Activated CD8-positive, alpha-beta memory T cell treated with anti-CD3 and anti-CD28 coated beads, Interleukin-2, amount 10 ng/mL, durations not matched to agents 7 days and 5 days (primary cell): ENCODE measurements at regions not wholly inside any gene's neighbourhood (a gene's known extent, or its start where the extent isn't known, plus 50 kb on each side); places are given as distances from the start of the nearest gene placed in this dataset.
"Not testable (repeated sequence)": the region's sequence is repeated elsewhere in the genome, so short reads cannot be mapped to it uniquely, and the experiment has no call there.

Experiments used
- ATAC-seq: fragments of 150-1000 bp; cut with Tn5 transposase; one replicate; pipeline ENCODE4 v1.10.0; 2021; ENCODE audit warnings: moderate library complexity
- CTCF ChIA-PET: fragments of 350-600 bp; sonication (Branson Sonifier 250); formaldehyde crosslinking; loops from one replicate; lab custom pipeline; 2021; ENCODE audit warnings: antibody characterized with exemption; lab: Charles Lee
- DNase-seq: peaks from one replicate; pipeline ENCODE4 v3.0.0-alpha.2; 2020
- H3K27ac Mint-ChIP-seq: one replicate; pipeline ENCODE4 v1.8.0; 2021; ENCODE audit warnings: mild to moderate bottlenecking, mixed read lengths
- H3K27me3 Mint-ChIP-seq: one replicate; pipeline ENCODE4 v1.8.0; 2021; ENCODE audit warnings: mixed read lengths
- H3K36me3 Mint-ChIP-seq: one replicate; pipeline ENCODE4 v1.8.0; 2021; ENCODE audit warnings: mild to moderate bottlenecking, mixed read lengths
- H3K4me1 Mint-ChIP-seq: one replicate; pipeline ENCODE4 v1.8.0; 2021; ENCODE audit warnings: mixed read lengths
- H3K4me3 Mint-ChIP-seq: one replicate; pipeline ENCODE4 v1.8.0; 2021; ENCODE audit warnings: mild to moderate bottlenecking, moderate library complexity, mixed read lengths
- H3K9me3 Mint-ChIP-seq: one replicate; pipeline ENCODE4 v1.8.0; 2022; ENCODE audit warnings: low read depth, mixed read lengths

DNA sequence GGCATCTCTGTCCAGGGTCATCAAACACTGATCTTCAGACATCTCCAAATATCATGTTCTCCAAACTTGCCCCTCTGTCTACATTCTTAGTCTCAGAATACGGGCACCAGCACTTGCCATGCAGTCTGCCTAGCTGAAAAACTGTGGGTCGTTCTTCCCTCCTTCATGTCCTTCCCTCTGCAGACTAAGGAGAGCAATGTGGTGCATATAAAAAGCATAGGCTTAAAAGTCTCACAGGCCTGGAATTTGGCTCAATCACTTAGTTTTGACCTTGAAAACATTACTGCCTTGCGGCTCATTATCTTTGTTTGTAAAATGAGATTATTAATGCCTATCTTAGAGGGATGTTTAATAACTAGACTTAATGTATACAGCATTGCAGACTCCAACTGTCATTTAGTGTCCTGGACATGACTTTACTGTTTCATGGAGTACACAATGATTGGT is 362.8 kb downstream of the NPR3 start:
- Mint-ChIP-seq H3K27me3 (no peaks in the 10 kb centered on the region), H3K27ac (no peak overlapping the region), H3K9me3 (peaks cover 4% of the 10 kb centered on the region), H3K4me3 (no peak overlapping the region), H3K4me1 (no peaks in the 10 kb centered on the region), H3K36me3 (no peaks in the 10 kb centered on the region)
- DNase-seq (no peak), ATAC-seq (no peak)
- CTCF ChIA-PET = no interaction called here

DNA sequence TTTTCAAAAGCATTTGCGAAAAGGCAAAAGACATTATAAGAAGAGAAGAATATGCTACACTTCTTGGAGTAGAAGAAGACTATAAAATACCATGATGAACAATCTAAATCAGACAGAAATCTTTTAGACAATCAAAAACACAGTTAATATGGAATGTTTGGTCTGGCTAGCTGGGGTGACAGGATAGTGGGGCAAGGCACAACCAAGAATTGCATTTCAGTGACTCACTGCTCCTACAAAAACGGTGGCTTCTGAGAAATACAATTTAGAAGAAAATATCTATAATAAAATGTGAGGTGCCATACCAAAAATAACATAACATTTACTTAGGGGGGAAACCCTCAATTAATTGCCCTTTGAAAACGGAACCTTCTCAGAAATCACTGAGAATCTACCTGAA is 363.4 kb downstream of the NPR3 start:
- ATAC-seq = no peak
- CTCF ChIA-PET = no interaction called here
- H3K4me1 Mint-ChIP-seq = no peaks in the 10 kb centered on the region
- H3K27ac Mint-ChIP-seq = no peak overlapping the region
- H3K27me3 Mint-ChIP-seq = no peaks in the 10 kb centered on the region
- H3K36me3 Mint-ChIP-seq = no peaks in the 10 kb centered on the region
- H3K9me3 Mint-ChIP-seq = peaks cover 4% of the 10 kb centered on the region
- H3K4me3 Mint-ChIP-seq = no peak overlapping the region
- no peak for DNase-seq

DNA sequence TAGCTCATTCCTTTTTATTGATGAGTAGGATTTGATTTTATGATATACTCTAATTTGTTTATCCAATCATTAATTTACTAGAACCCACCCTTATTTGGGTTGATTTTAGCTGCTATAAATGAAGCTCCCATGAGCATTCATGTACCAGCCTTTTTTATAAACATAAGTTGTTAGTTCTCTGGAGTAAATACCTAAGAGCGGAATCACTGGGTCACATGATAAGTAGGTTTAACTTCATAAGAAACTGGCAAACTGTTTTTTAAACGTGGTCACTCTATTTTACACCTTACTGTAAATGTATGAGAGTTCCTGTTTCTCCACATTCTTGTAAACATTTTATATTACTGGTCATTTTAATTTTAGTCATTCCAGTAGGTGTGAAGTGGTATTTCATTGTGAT is 364.6 kb downstream of the NPR3 start:
- ATAC-seq = no peak
- H3K36me3 Mint-ChIP-seq = no peaks in the 10 kb centered on the region
- no peak overlapping the region for H3K27ac Mint-ChIP-seq
- CTCF ChIA-PET = no interaction called here
- H3K27me3 Mint-ChIP-seq = no peaks in the 10 kb centered on the region
- H3K4me3 Mint-ChIP-seq = no peak overlapping the region
- H3K9me3 Mint-ChIP-seq = peaks cover 4% of the 10 kb centered on the region
- no peak for DNase-seq
- no peaks in the 10 kb centered on the region for H3K4me1 Mint-ChIP-seq

DNA sequence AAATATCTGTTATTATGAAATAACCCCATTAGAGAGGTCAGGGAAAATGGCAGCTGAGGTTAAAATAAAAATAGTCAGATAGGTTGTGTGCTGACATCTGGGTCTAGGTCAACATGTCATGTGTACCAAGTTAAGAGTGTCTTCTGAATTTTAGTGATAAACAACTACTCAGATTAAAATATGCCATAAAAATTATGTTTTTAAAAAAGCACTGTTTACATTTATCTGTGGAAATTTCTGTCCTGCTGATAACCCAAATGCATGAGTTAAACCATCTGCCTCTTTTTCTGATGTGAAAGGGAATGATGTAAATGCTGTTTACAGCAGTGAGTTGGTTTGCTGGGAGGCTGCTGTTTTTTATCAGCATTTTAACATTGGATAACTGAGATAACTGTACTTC is 361.2 kb upstream of the TARS1 start:
- DNase-seq = no peak
- CTCF ChIA-PET = no interaction called here
- ATAC-seq = no peak
- H3K27me3 Mint-ChIP-seq = no peaks in the 10 kb centered on the region
- H3K36me3 Mint-ChIP-seq = no peaks in the 10 kb centered on the region
- no peaks in the 10 kb centered on the region for H3K4me1 Mint-ChIP-seq
- peaks cover 4% of the 10 kb centered on the region for H3K9me3 Mint-ChIP-seq
- H3K4me3 Mint-ChIP-seq = no peak overlapping the region
- no peak overlapping the region for H3K27ac Mint-ChIP-seq

DNA sequence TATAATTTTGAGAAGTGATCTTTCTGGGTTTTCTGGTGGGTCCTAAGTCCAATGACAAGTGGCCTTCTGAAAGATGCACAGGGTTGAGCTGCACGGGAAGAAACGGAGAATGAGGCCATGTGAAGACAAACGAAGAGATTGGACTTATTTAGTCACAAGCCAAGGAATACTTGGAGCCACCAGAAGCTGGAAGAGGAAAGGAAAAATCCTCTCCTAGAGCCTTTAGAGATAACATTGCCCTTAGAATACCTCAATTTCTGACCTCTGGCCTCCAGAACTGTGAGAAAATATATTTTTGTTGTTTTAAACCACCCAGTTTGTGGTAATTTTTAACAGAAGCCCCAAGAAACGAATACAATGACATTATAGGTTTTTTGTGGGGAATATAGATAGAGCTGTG is 360.5 kb upstream of the TARS1 start:
- no peaks in the 10 kb centered on the region for H3K36me3 Mint-ChIP-seq
- H3K27ac Mint-ChIP-seq = no peak overlapping the region
- H3K4me3 Mint-ChIP-seq = no peak overlapping the region
- no peaks in the 10 kb centered on the region for H3K4me1 Mint-ChIP-seq
- DNase-seq (no peak), ATAC-seq (no peak)
- H3K9me3 Mint-ChIP-seq = peaks cover 4% of the 10 kb centered on the region
- no peaks in the 10 kb centered on the region for H3K27me3 Mint-ChIP-seq
- CTCF ChIA-PET = no interaction called here

GRCh38 chr5:33088176-33088575 is 352.6 kb upstream of the TARS1 start:
- no peak overlapping the region for H3K27ac Mint-ChIP-seq
- no peaks in the 10 kb centered on the region for H3K27me3 Mint-ChIP-seq
- ATAC-seq (no peak), DNase-seq (no peak)
- H3K36me3 Mint-ChIP-seq = no peaks in the 10 kb centered on the region
- CTCF ChIA-PET = no interaction called here
- H3K4me3 Mint-ChIP-seq = no peak overlapping the region
- no peaks in the 10 kb centered on the region for H3K9me3 Mint-ChIP-seq
- no peaks in the 10 kb centered on the region for H3K4me1 Mint-ChIP-seq

DNA sequence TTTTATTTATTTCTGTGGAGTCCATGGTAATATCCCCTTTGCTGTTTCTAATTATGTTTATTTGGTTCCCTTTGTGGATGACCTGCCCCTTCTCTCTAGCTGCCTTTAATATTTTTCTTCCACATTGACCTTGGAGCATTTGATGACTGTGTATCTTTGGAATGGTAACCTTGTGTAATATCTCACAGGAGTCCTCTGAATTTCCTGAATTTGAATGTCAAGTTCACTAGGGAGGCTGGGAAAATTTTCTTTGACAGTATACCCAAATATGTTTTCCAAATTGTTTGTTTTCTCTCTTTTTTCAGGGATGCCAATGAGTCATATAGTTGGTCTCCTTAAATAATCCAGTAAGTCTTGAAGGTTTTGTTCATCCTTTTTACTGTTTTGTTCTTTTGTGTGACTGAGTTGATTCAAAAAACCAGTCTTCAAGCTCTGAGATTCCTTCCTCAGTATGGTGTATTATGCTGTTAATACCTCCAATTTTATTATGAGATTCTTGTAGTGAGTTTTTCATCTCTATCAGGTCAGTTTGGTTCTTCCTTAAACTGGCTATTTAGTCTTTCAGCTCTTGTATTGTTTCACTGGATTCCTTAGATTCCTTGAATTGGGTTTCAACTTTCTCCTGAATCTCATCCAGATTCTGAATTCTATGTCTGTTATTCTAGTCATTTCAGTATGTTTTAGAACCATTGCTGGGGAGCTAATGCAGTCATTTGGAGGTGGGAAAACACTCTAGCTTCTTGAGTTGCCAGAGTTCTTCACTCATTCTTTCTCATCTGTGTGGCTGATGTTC is 349.0 kb upstream of the TARS1 start:
- no peaks in the 10 kb centered on the region for H3K27me3 Mint-ChIP-seq
- H3K36me3 Mint-ChIP-seq = no peaks in the 10 kb centered on the region
- no peaks in the 10 kb centered on the region for H3K4me1 Mint-ChIP-seq
- H3K9me3 Mint-ChIP-seq = peaks cover 4% of the 10 kb centered on the region
- ATAC-seq = no peak
- DNase-seq = no peak
- H3K4me3 Mint-ChIP-seq = no peak overlapping the region
- CTCF ChIA-PET = no interaction called here
- H3K27ac Mint-ChIP-seq = no peak overlapping the region

DNA sequence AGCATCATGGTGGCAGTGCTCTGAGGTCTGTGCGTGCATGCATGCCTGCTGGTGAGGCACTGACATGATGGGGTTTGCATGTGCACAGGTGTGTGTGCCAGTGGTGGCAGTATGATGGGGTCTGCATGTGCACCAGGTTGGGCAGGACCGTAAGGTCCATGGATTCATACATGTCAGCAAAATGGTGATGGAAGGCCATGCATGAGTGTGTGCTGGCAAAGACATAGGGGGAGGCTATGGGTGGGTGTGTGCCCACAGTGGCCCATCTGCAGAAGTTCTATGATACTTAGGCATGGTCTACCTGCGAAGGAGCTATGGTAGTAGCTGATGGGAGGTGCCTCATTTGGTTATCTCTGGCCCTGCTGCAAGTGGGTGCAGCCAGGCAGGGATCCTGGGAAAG is 348.0 kb upstream of the TARS1 start:
- Mint-ChIP-seq H3K27ac (no peak overlapping the region), H3K36me3 (no peaks in the 10 kb centered on the region), H3K4me1 (no peaks in the 10 kb centered on the region), H3K27me3 (no peaks in the 10 kb centered on the region), H3K4me3 (no peak overlapping the region), H3K9me3 (peaks cover 4% of the 10 kb centered on the region)
- no peak for ATAC-seq
- no peak for DNase-seq
- CTCF ChIA-PET = no interaction called here

GRCh38 chr5:33102551-33102950 is 338.2 kb upstream of the TARS1 start:
- no peaks in the 10 kb centered on the region for H3K4me1 Mint-ChIP-seq
- DNase-seq (no peak), ATAC-seq (no peak)
- H3K4me3 Mint-ChIP-seq = no peak overlapping the region
- no peaks in the 10 kb centered on the region for H3K27me3 Mint-ChIP-seq
- no peak overlapping the region for H3K27ac Mint-ChIP-seq
- peaks cover 8% of the 10 kb centered on the region for H3K9me3 Mint-ChIP-seq
- CTCF ChIA-PET = no interaction called here
- no peaks in the 10 kb centered on the region for H3K36me3 Mint-ChIP-seq

DNA sequence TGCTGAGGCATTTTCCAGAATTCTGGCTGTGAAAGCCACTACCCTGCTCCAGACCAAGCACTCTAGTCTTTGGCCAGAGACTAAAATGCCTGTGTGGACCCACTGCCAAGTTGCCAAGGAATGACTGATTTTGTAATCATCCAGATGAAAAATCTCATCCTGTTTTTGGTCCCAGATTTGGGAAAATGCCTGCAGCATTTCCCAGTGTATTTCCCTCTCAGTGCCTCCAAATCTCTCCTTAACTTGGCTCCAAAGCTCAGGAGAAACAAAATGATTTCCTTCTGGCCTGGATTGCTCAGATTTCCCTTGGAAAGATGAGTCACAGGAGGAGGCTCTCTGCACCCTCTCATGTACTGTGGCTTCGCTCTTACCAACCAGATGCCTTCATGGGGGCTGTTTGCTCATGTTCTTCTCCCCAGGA is 335.2 kb upstream of the TARS1 start:
- Mint-ChIP-seq H3K9me3 (peaks cover 12% of the 10 kb centered on the region), H3K36me3 (no peaks in the 10 kb centered on the region), H3K27me3 (no peaks in the 10 kb centered on the region), H3K4me1 (no peaks in the 10 kb centered on the region), H3K4me3 (no peak overlapping the region), H3K27ac (no peak overlapping the region)
- no peak for ATAC-seq
- CTCF ChIA-PET = no interaction called here
- no peak for DNase-seq

- H3K9me3 Mint-ChIP-seq = peaks cover 11% of the 10 kb centered on the region
- H3K4me3 Mint-ChIP-seq, H3K27ac Mint-ChIP-seq, DNase-seq, H3K36me3 Mint-ChIP-seq, H3K27me3 Mint-ChIP-seq, H3K4me1 Mint-ChIP-seq, ATAC-seq, CTCF ChIA-PET: not testable (repeated sequence)
These were observed 330.3 kb upstream of the TARS1 start for GRCh38 chr5:33110496-33110895.

- Mint-ChIP-seq H3K4me1 (no peaks in the 10 kb centered on the region), H3K27me3 (no peaks in the 10 kb centered on the region), H3K9me3 (peaks cover 8% of the 10 kb centered on the region), H3K4me3 (no peak overlapping the region), H3K27ac (no peak overlapping the region), H3K36me3 (no peaks in the 10 kb centered on the region)
- CTCF ChIA-PET = no interaction called here
- DNase-seq (no peak), ATAC-seq (no peak)
These were observed 326.4 kb upstream of the TARS1 start for GRCh38 chr5:33114361-33114760.

- DNase-seq (no peak), ATAC-seq (no peak)
- Mint-ChIP-seq H3K36me3 (no peaks in the 10 kb centered on the region), H3K27ac (no peak overlapping the region), H3K9me3 (peaks cover 8% of the 10 kb centered on the region), H3K4me3 (no peak overlapping the region), H3K4me1 (no peaks in the 10 kb centered on the region), H3K27me3 (no peaks in the 10 kb centered on the region)
- CTCF ChIA-PET = no interaction called here
These were observed 325.3 kb upstream of the TARS1 start for GRCh38 chr5:33115467-33115866.

DNA sequence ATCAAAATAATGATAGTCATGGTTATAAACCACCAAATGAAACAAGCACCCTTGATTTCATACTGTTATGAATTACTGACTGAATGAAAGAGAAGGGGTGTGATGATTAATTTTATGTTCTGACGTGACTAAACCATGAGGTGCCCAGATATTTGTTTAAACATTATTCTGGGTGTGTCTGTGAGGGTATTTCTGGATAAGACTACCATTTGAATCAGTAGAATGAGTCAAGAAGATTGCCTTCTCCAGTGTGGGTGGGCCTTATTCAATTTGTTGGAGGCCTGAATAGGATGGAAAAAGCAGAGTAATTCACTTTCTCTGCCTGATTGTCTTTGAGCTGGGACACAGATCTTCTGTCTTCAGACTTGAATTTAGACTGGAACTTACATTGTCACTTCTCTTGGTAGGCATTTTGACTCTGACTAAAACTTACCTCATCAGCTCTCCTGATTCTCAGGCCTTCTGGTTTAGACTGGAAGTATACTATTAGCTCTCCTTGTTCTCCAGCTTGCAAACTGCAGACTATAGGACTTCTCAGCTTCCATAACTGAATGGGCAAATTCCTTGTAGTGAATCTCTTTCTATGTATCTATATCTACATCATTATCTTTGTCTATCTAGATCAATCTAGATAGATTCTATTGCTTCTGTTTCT is 321.9 kb upstream of the TARS1 start:
- Mint-ChIP-seq H3K36me3 (no peaks in the 10 kb centered on the region), H3K27ac (no peak overlapping the region), H3K9me3 (peaks cover 8% of the 10 kb centered on the region), H3K4me1 (no peaks in the 10 kb centered on the region), H3K4me3 (no peak overlapping the region), H3K27me3 (no peaks in the 10 kb centered on the region)
- DNase-seq = no peak
- CTCF ChIA-PET = no interaction called here
- ATAC-seq = no peak
